ENCODE measurements at regions not wholly inside any gene's neighbourhood (a gene's known extent, or its start where the extent isn't known, plus 50 kb on each side); places are given as distances from the start of the nearest gene placed in this dataset.

DNA sequence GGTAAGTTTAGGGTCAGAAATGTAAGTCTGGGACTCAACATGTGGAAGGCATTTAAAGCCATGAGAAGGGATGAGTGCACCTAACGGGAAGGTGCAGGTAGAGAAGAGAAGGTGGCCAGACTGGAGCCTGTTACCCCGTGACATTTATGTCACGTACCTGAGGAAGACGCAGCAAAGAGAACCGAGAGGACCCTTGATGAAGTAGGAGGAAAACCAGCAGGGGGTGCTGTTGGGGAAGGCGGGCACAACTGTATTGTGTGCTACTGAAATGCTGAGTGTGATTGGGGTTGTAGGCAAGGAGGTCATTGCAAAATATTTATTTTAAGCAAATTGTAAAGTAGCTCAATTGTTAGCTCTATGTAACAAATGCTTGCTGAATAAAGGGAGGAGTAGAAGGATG, 338.2 kb upstream of the PRKCQ start:
- TF ChIP-seq SP1 (IDR thresholded peaks at IDR 0.05) = no peak
- TF ChIP-seq FOXM1 (IDR thresholded peaks at IDR 0.05; ENCODE audit: borderline replicate concordance) = no peak

Measured in HEK293T (cell line).